Calu3 (cell line): ENCODE measurements at regions not wholly inside any gene's neighbourhood (a gene's known extent, or its start where the extent isn't known, plus 50 kb on each side); places are given as distances from the start of the nearest gene placed in this dataset.

Source experiments
- BruUV-seq: library from RNA; stranded (reverse); fragments of 400-500 nt; replicated peaks from 2 replicates; lab custom pipeline; 2021; lab: Mats Ljungman, UMichigan
- CTCF ChIA-PET: fragments of 300-600 bp; sonication (Branson Sonifier 250); formaldehyde crosslinking; loops from one replicate; lab custom pipeline; 2022; ENCODE audit warnings: antibody characterized with exemption; lab: Charles Lee
- DNase-seq: peaks from one replicate; pipeline ENCODE4 v3.0.0; 2022
- H3K27ac Mint-ChIP-seq: one replicate; pipeline ENCODE4 v1.8.0; 2022; ENCODE audit warnings: mixed read lengths; ENCODE audit not compliant: unreplicated experiment
- H3K27me3 Mint-ChIP-seq: one replicate; pipeline ENCODE4 v1.8.0; 2022; ENCODE audit warnings: mixed read lengths; ENCODE audit not compliant: unreplicated experiment
- H3K36me3 Mint-ChIP-seq: one replicate; pipeline ENCODE4 v1.8.0; 2022; ENCODE audit warnings: mild to moderate bottlenecking, moderate library complexity, mixed read lengths; ENCODE audit not compliant: insufficient read depth, unreplicated experiment
- H3K4me1 Mint-ChIP-seq: one replicate; pipeline ENCODE4 v1.8.0; 2022; ENCODE audit warnings: mild to moderate bottlenecking, low read depth, mixed read lengths; ENCODE audit not compliant: unreplicated experiment
- H3K4me3 Mint-ChIP-seq: one replicate; pipeline ENCODE4 v1.8.0; 2022; ENCODE audit warnings: mild to moderate bottlenecking, low read depth, moderate library complexity, mixed read lengths; ENCODE audit not compliant: unreplicated experiment
- H3K9me3 Mint-ChIP-seq: one replicate; pipeline ENCODE4 v1.8.0; 2022; ENCODE audit warnings: low read depth, mixed read lengths; ENCODE audit not compliant: unreplicated experiment
- intact Hi-C: fragments of 100-400 bp; cut with micrococcal nuclease; formaldehyde crosslinking; loops from one replicate; pipeline ENCODE4 v1.10.0; 2022; ENCODE audit not compliant: unreplicated experiment
- TF ChIP-seq, protein P1 (sequence below): fragments of 200-600 bp; IDR thresholded peaks from one replicate; pipeline ENCODE4 v1.8.0; 2022; ENCODE audit warnings: antibody characterized with exemption; ENCODE audit not compliant: unreplicated experiment

DNA sequence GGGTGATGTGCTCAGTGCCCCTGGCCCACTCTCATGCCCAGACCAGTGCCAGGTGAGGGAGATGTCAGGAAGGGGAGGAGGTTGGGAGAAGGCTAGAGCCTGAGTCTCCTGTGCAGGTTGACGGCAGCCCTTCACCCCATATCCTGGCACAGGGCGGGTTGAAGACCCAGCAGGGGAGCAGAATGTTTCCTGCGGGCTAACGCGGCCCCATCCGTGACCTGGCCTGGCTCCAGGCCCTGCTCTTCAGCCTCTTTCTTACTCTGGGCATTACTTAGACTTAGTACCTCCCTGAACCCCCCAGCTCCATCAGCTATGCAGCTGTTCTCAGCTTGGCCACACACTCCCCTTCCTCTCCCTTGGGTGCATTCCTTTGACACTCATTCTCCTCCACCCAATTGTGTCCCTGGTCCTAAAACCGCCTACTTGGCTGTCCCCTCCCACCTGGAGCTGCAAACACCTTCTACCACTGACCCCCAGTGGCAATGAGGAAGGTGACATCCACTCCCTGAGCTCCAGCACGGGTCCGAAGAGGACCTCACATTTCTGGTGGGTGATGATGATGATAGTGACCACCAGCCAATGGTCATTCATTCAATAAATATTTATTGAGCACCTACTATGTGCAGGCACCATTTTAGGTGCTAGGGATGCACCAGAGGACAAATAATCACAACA is 179.0 kb downstream of the PTPRU start:
- intact Hi-C loops, result no loop called here
- H3K4me3 Mint-ChIP-seq, result no peak overlapping the region
- TF ChIP-seq, protein P1, sequence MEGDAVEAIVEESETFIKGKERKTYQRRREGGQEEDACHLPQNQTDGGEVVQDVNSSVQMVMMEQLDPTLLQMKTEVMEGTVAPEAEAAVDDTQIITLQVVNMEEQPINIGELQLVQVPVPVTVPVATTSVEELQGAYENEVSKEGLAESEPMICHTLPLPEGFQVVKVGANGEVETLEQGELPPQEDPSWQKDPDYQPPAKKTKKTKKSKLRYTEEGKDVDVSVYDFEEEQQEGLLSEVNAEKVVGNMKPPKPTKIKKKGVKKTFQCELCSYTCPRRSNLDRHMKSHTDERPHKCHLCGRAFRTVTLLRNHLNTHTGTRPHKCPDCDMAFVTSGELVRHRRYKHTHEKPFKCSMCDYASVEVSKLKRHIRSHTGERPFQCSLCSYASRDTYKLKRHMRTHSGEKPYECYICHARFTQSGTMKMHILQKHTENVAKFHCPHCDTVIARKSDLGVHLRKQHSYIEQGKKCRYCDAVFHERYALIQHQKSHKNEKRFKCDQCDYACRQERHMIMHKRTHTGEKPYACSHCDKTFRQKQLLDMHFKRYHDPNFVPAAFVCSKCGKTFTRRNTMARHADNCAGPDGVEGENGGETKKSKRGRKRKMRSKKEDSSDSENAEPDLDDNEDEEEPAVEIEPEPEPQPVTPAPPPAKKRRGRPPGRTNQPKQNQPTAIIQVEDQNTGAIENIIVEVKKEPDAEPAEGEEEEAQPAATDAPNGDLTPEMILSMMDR, result peak; percentile 29
- H3K9me3 Mint-ChIP-seq, result no peaks in the 10 kb centered on the region
- H3K36me3 Mint-ChIP-seq, result no peaks in the 10 kb centered on the region
- no TSS peak for BruUV-seq
- H3K27me3 Mint-ChIP-seq, result peaks cover 69% of the 10 kb centered on the region
- no peak overlapping the region for H3K27ac Mint-ChIP-seq
- peak; percentile 39 for DNase-seq
- CTCF ChIA-PET, result interaction anchor here (1.0 to 1.4 kb wide), 3 partner anchors 74 to 176 kb away, joined by 3 to 6 read pairs (median 4); no protein-coding TSS in a partner anchor
- H3K4me1 Mint-ChIP-seq, result no peaks in the 10 kb centered on the region

DNA sequence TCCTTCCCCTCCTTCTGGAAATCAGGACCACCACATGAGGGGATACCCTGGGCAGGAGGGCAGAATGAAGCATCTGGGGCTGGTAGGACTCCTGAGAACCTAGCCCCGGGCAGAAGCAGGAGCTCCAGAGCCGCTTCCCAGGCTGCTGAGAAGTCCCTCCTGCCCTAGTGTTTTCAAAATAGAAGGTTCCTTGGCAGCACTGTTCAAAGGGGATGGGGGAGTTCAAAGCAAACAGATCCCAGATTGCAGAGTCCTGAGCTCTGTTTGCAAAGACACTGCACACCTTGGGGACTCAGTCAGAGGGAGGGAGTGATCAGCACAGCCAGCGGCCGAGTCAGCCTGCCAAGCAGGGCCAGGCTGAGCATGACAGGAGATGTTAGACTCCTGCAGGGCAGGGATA is 177.8 kb downstream of the PTPRU start:
- TF ChIP-seq, protein P1, result no peak
- Mint-ChIP-seq H3K27me3 (peaks cover 69% of the 10 kb centered on the region), H3K4me3 (no peak overlapping the region), H3K27ac (no peak overlapping the region), H3K36me3 (no peaks in the 10 kb centered on the region), H3K9me3 (no peaks in the 10 kb centered on the region), H3K4me1 (no peaks in the 10 kb centered on the region)
- CTCF ChIA-PET, result no interaction called here
- BruUV-seq, result no TSS peak
- intact Hi-C loops, result no loop called here
- DNase-seq, result no peak

GRCh38 chr1:29413661-29414060 is 177.3 kb downstream of the PTPRU start:
- no TSS peak for BruUV-seq
- intact Hi-C loops, result no loop called here
- Mint-ChIP-seq H3K27me3 (peaks cover 69% of the 10 kb centered on the region), H3K4me1 (no peaks in the 10 kb centered on the region), H3K27ac (no peak overlapping the region), H3K4me3 (no peak overlapping the region), H3K36me3 (no peaks in the 10 kb centered on the region), H3K9me3 (no peaks in the 10 kb centered on the region)
- TF ChIP-seq, protein P1, result no peak
- no peak for DNase-seq
- CTCF ChIA-PET, result no interaction called here

DNA sequence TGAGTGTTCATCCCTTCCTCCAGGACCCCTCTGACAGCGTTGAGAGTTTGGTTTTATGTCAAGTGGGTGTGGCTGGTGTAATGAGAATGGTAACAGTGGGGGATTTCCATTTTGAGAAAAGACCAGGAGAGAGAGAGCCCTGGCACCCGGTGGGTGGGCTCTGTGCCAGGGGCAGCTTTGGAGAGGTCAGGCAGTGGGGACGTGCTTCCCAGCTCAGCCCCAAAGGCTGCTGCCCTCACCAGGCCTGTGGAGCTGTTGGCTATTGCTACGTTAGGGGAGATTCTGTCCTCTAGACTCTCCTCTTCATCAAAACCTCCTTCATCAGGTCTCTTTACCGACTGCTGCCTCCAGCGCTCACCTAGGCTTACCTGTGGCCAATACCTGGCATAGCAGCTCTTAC is 176.3 kb downstream of the PTPRU start:
- CTCF ChIA-PET, result no interaction called here
- H3K27me3 Mint-ChIP-seq, result peaks cover 78% of the 10 kb centered on the region
- no TSS peak for BruUV-seq
- no peak for DNase-seq
- H3K4me1 Mint-ChIP-seq, result no peaks in the 10 kb centered on the region
- H3K4me3 Mint-ChIP-seq, result no peak overlapping the region
- no peak overlapping the region for H3K27ac Mint-ChIP-seq
- TF ChIP-seq, protein P1, result no peak
- H3K36me3 Mint-ChIP-seq, result no peaks in the 10 kb centered on the region
- intact Hi-C loops, result no loop called here
- no peaks in the 10 kb centered on the region for H3K9me3 Mint-ChIP-seq
